ENCODE measurements at regions not wholly inside any gene's neighbourhood (a gene's known extent, or its start where the extent isn't known, plus 50 kb on each side); places are given as distances from the start of the nearest gene placed in this dataset.
"Not testable (repeated sequence)": the region's sequence is repeated elsewhere in the genome, so short reads cannot be mapped to it uniquely, and the experiment has no call there.

DNA sequence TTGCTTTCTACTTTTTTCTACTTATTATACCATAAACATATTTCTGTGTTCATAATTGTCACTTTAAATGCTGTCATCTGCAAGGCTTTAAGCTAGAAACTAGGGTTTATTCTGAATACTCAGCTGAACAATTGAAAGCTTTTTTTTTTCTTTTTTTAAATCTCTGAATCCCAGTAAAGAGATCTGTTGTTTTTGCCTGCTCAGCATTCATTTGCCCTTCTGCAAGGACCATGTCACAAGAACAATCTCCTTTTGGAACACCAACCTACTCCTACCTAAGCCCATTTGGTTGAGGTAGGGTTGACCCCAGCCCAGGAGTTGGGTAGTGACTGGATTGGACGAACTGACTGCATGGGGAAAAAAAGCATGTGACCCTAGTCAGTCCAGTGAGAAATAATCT is 92.6 kb downstream of the MZT1 start:
- DNase-seq (no peak), ATAC-seq (no peak)
- H3K27ac ChIP-seq = no peak overlapping the region
- TF ChIP-seq, protein P1, sequence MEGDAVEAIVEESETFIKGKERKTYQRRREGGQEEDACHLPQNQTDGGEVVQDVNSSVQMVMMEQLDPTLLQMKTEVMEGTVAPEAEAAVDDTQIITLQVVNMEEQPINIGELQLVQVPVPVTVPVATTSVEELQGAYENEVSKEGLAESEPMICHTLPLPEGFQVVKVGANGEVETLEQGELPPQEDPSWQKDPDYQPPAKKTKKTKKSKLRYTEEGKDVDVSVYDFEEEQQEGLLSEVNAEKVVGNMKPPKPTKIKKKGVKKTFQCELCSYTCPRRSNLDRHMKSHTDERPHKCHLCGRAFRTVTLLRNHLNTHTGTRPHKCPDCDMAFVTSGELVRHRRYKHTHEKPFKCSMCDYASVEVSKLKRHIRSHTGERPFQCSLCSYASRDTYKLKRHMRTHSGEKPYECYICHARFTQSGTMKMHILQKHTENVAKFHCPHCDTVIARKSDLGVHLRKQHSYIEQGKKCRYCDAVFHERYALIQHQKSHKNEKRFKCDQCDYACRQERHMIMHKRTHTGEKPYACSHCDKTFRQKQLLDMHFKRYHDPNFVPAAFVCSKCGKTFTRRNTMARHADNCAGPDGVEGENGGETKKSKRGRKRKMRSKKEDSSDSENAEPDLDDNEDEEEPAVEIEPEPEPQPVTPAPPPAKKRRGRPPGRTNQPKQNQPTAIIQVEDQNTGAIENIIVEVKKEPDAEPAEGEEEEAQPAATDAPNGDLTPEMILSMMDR (IDR thresholded peaks at IDR 0.05) = no peak
- no peaks in the 10 kb centered on the region for H3K27me3 ChIP-seq (ENCODE audit: insufficient read depth in 3 of 3, low read length in 2 of 3)
- no peak overlapping the region for H3K4me3 ChIP-seq
- intact Hi-C loops (cut with DNase I) = no loop called here
- no peaks in the 10 kb centered on the region for H3K9me3 ChIP-seq
- no peaks in the 10 kb centered on the region for H3K36me3 ChIP-seq (ENCODE audit: insufficient read depth in 1 of 2, low read depth in 1 of 2)
- no peaks in the 10 kb centered on the region for H3K4me1 ChIP-seq
- 69 to 74% (median 73%) methylated on average over 1 of the region's 1 CpG for WGBS, 3 donors

DNA sequence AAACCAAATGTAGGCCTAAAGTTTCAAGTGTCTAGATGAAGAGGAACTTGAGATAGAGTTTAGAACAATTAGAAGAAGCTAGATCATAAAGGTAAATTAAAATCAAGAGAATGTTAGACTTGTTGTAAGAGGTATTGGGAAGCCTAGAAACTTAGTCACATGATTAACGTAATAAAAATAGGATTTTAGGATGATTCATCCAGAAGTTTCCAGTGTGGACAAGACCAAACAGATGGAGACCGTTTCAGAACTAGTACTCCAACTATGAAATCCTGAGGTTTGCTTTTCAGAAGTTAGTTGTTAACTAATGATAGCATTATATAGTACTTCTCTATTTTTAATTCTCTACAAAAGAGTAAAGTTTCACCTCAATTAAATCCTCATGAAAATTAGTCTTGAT is 104.9 kb downstream of the MZT1 start:
- Histone ChIP-seq H3K36me3 (ENCODE audit: insufficient read depth in 1 of 2, low read depth in 1 of 2) (no peaks in the 10 kb centered on the region), H3K4me1 (no peaks in the 10 kb centered on the region), H3K27me3 (ENCODE audit: insufficient read depth in 3 of 3, low read length in 2 of 3) (no peaks in the 10 kb centered on the region), H3K4me3 (no peak overlapping the region), H3K27ac (no peak overlapping the region), H3K9me3 (no peaks in the 10 kb centered on the region)
- WGBS, 3 donors = 63 to 89% (median 73%) methylated on average over 2 of the region's 2 CpGs
- ATAC-seq (no peak), DNase-seq (no peak)
- TF ChIP-seq, protein P1 (IDR thresholded peaks at IDR 0.05) = no peak
- intact Hi-C loops (cut with DNase I) = no loop called here

DNA sequence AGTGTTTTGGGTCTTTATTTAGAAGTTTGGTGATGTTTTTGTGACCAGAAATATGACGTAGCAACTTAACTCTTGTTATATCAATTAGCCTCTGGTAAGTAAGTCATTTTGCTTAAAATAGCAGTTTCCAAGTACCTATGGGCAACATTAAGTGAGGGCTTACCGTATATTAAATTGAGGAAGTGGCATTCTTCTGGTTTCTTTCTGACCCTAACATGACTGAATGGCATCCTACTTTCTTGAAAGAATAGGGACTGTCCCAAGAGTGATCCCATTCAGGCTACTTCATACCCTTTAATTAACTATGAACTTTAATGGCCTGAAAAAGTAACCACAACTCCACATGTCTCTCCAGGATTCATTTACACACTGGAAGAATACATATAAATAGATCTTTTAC is 106.6 kb downstream of the MZT1 start:
- Histone ChIP-seq H3K27ac (no peak overlapping the region), H3K4me1 (no peaks in the 10 kb centered on the region), H3K9me3 (no peaks in the 10 kb centered on the region), H3K36me3 (ENCODE audit: insufficient read depth in 1 of 2, low read depth in 1 of 2) (no peaks in the 10 kb centered on the region), H3K4me3 (no peak overlapping the region), H3K27me3 (ENCODE audit: insufficient read depth in 3 of 3, low read length in 2 of 3) (no peaks in the 10 kb centered on the region)
- ATAC-seq = no peak
- DNase-seq = no peak
- intact Hi-C loops (cut with DNase I) = no loop called here
- 59 to 71% (median 64%) methylated on average over 2 of the region's 2 CpGs for WGBS, 3 donors
- TF ChIP-seq, protein P1 (IDR thresholded peaks at IDR 0.05) = no peak

DNA sequence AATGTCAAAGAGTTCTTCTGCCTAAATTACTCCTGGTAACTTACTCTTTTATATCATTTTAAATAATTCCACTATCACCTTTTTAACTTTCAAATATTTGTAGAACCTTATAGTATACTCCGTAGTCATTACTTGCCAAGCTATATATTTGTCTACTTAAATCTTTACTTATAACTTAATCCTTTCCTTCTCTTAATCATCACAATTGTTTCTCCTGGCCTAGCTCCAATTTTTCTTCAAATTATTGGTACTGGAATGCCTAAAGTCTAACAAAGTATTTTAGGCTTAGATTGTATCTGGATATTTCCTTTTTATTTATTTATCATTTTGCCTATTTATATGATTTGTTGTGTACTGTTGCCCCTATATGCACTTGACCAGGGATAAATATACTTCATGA is 109.5 kb downstream of the MZT1 start:
- intact Hi-C loops (cut with DNase I) = no loop called here
- Histone ChIP-seq H3K36me3 (ENCODE audit: insufficient read depth in 1 of 2, low read depth in 1 of 2) (no peaks in the 10 kb centered on the region), H3K27ac (no peak overlapping the region), H3K27me3 (ENCODE audit: insufficient read depth in 3 of 3, low read length in 2 of 3) (no peaks in the 10 kb centered on the region), H3K9me3 (no peaks in the 10 kb centered on the region), H3K4me1 (no peaks in the 10 kb centered on the region), H3K4me3 (no peak overlapping the region)
- DNase-seq (no peak), ATAC-seq (no peak)
- 83 to 91% (median 84%) methylated on average over 1 of the region's 1 CpG for WGBS, 3 donors
- TF ChIP-seq, protein P1 (IDR thresholded peaks at IDR 0.05) = no peak

DNA sequence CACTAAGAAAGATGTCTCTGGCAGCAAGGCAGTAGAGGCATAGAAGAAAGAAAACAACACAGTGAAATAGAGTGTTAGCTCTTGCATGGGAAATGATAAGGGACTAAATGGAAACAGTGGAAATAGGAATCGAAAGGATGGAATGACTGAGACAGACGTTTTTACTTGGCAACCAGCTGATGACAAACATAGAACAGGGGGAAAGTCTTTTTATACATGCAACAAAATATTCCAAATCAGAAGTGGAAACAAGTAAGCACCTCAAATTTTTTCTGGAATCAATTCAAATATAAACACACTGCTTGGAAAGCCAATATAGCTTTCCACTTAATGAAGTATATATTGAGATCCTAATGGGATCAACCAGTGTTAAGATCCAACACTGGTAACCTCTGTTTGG is 110.2 kb downstream of the MZT1 start:
- ATAC-seq (no peak), DNase-seq (no peak)
- H3K4me3 ChIP-seq = no peak overlapping the region
- H3K27ac ChIP-seq = no peak overlapping the region
- intact Hi-C loops (cut with DNase I) = no loop called here
- 58 to 71% (median 60%) methylated on average over 2 of the region's 2 CpGs for WGBS, 3 donors
- no peaks in the 10 kb centered on the region for H3K9me3 ChIP-seq
- no peaks in the 10 kb centered on the region for H3K36me3 ChIP-seq (ENCODE audit: insufficient read depth in 1 of 2, low read depth in 1 of 2)
- H3K4me1 ChIP-seq = no peaks in the 10 kb centered on the region
- TF ChIP-seq, protein P1 (IDR thresholded peaks at IDR 0.05) = no peak
- no peaks in the 10 kb centered on the region for H3K27me3 ChIP-seq (ENCODE audit: insufficient read depth in 3 of 3, low read length in 2 of 3)

DNA sequence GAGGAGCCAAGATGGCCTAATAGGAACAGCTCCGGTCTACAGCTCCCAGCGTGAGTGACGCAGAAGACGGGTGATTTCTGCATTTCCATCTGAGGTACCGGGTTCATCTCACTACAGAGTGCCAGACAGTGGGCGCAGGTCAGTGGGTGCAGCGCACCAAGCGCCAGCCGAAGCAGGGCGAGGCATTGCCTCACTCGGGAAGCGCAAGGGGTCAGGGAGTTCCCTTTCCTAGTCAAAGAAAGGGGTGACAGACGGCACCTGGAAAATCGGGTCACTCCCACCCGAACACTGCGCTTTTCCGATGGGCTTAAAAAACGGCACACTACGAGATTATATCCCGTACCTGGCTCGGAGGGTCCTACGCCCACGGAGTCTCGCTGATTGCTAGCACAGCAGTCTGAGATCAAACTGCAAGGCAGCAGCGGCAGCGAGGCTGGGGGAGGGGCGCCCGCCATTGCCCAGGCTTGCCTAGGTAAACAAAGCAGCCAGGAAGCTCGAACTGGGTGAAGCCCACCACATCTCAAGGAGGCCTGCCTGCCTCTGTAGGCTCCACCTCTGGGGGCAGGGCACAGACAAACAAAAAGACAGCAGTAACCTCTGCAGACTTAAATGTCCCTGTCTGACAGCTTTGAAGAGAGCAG is 117.1 kb downstream of the MZT1 start:
- intact Hi-C loops (cut with DNase I); ATAC-seq: not testable (repeated sequence)
- 90 to 92% (median 91%) methylated on average over 22 to 29 of the region's 29 CpGs for WGBS, 3 donors

More for the DNA sequence above, 117.1 kb downstream of the MZT1 start:
- not testable (repeated sequence) for H3K27ac ChIP-seq; H3K4me1 ChIP-seq; H3K9me3 ChIP-seq; H3K27me3 ChIP-seq (ENCODE audit: insufficient read depth in 3 of 3, low read length in 2 of 3); H3K36me3 ChIP-seq (ENCODE audit: insufficient read depth in 1 of 2, low read depth in 1 of 2); H3K4me3 ChIP-seq; DNase-seq

All from psoas muscle (tissue), 7 donors.